Colon (tissue), 2 donors: ENCODE measurements at regions not wholly inside any gene's neighbourhood (a gene's known extent, or its start where the extent isn't known, plus 50 kb on each side); places are given as distances from the start of the nearest gene placed in this dataset.

ENCODE experiments used
- FAIRE-seq: peaks from 2 replicates; lab custom pipeline; 2012; peaks lifted over from hg19 to GRCh38; lab: Jason Lieb, UNC
- donor health status: control.
- donor health status: control.

GRCh38 chr7:112882991-112883390 lies 92.8 kb upstream of the TMEM168 start:
- FAIRE-seq = no peak

GRCh38 chr7:112882511-112882910 lies 92.3 kb upstream of the TMEM168 start:
- no peak for FAIRE-seq

GRCh38 chr7:112882022-112882421 lies 91.8 kb upstream of the TMEM168 start:
- FAIRE-seq = no peak

DNA sequence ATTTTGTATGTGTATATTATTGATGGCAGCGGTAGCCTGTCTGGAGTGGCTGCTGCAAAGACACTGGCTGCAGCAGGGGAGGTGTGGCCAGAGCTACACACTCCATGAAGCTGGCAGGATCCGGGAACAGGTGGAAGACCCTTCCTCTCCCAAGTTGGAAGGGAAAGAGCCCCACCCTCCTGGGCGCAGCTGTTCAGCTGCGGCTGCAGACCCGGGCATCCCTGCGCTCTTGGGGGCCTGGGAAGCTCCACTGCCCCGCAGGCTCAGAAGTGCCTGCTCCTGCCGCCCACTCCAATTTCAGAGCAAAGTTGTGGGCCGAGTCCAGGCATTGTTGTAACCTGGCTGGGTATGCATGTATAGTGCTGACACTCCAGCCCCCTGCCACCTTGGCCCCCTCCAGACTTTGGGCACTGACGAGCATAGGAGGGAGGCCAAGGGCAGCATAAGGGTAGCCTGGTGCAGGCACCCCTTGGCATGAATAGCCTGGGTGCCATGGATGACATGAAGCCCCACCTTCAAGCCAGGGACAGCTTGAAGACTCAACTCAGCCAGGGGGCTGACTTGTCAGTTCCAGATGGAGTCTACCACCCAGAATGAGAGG lies 90.7 kb upstream of the TMEM168 start:
- no peak for FAIRE-seq

- no peak for FAIRE-seq
Observed at GRCh38 chr7:112877691-112878460, 87.7 kb upstream of the TMEM168 start.

- FAIRE-seq = no peak
Observed at GRCh38 chr7:112876877-112877276, 86.7 kb upstream of the TMEM168 start.

- FAIRE-seq = no peak
Observed at GRCh38 chr7:112874909-112875308, 84.7 kb upstream of the TMEM168 start.

DNA sequence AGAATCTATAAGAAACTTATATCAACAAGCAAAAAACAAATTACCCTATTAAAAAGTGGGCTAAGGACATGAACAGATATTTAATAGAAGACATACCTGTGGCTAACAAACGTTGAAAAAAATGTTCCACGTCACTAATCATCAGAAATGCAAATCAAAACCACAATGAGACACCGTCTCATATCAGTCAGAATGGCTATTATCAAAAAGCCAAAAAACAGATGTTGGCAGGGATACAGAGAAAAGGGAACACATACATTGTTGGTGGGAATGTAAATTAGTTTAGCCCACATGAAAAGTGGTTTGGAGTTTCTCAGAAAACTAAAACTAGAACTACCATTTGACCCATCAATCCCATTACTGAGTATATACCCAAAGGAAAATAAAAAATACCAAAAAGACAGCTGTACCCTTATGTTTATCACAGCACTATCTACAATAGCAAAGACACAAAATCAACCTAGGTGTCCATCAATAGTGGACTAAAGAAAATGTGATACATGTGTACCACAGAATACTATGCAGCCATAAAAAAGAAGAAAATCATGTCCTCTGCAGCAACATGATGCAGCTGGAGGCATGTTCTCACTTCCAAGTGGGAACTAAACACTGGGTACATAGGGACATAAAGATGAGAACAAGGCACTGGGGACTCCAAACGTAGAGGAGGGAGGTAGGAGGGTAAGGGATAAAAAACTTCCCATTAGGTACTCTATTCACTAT lies 83.8 kb upstream of the TMEM168 start:
- FAIRE-seq = no peak

- no peak for FAIRE-seq
Observed at GRCh38 chr7:112869111-112869774, 79.0 kb upstream of the TMEM168 start.

GRCh38 chr7:112868609-112869008 lies 78.4 kb upstream of the TMEM168 start:
- FAIRE-seq = no peak

DNA sequence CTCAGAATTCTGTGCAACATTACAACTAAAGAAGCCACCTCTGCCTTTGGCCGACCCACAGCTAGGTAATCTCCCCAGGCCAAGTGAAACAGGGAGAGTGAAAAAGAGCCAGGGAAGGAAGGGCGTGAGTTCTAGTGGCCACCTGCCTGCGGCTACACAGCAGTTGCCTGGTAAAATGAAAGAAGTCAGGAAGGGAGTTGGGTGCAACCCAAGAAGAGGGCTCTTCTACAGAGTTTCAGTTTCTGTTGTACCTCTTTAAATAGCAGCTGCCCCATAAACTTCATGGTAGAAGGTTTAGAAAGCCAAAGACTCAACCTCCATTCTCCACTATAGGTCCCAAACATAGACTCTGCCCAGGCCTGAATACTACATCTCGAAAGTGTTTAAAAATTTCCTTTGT lies 76.2 kb upstream of the TMEM168 start:
- FAIRE-seq = no peak

GRCh38 chr7:112864380-112864779 lies 74.2 kb upstream of the TMEM168 start:
- FAIRE-seq = no peak

DNA sequence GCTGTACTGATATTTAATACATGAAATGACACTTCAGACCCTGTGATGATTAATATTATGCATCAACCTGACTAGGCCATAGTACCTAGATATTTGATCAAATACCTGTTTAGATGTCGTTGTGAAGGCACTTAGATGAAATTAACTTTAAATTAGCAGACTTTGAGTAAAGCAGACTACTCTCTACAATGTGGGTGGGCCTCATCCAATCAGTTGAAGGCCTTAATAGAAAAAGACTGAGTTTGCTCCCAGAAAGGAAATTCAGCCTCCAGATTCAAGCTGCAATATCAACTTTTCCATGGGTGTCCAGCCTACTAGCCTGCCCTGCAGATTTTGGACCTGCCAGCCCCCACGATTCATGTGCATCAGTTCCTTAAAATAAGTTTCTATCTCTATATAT lies 68.6 kb upstream of the TMEM168 start:
- FAIRE-seq = no peak

DNA sequence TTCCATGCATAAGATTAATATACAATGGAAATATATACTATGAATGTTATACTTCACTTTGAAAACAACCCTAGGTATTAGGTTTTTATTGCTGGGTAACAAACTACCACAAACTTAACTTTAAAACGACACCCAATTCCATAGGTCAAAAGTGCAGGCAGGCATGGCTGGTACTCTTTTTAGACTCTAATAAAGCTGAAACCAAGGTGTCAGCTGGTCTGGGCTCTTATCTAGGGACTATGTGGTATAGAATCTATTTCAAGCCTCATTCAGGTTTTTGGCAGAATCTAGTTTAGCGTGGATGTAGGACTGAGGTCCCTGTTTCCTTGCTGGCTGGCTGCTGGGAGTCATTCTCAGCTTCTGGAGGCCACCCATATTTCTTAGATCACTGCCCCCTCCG lies 65.0 kb upstream of the TMEM168 start:
- FAIRE-seq = no peak

DNA sequence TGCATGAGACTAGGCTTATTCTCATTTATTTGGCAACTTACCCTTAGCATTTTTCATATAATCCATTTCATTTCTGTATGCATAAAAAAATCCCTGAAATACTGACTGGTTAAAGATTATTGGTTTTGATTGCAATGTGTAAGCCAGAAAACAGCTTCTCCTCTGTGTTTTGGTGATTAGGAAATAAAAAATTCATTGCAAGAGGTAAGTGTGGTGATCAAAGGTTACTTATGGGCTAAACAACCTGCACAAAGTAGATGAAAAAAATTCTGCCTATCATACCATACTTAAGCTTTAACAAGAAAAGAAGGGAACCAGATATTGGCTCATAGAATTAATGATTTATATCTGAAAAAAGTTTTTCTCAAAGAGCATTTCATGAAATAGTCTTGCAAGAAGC lies 64.0 kb upstream of the TMEM168 start:
- no peak for FAIRE-seq

DNA sequence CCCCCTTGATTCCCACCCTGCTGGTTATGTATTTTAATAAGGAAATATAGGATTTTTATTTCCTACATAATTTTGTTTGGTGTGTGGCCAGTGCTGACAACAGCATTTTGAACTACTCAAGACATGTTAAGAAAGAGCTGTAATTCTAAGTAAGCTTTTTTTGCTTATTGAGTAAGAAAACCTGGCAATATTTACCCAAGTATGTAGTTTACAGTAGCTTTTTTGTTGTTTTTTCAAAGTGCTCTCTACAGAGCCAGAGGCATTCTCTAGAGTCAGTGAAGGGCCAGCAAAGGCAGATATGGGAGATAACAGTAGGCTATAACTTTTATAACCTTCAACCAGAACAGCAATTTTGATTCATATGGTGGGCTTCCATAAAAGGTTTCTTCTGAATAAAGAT lies 63.2 kb upstream of the TMEM168 start:
- no peak for FAIRE-seq

- no peak for FAIRE-seq
Observed at GRCh38 chr7:112843151-112843550, 53.0 kb upstream of the TMEM168 start.
